HK-2 (cell line): ENCODE measurements at regions not wholly inside any gene's neighbourhood (a gene's known extent, or its start where the extent isn't known, plus 50 kb on each side); places are given as distances from the start of the nearest gene placed in this dataset.
"Not testable (repeated sequence)": the region's sequence is repeated elsewhere in the genome, so short reads cannot be mapped to it uniquely, and the experiment has no call there.

Experiments
- DNase-seq: peaks from one replicate; pipeline ENCODE4 v3.0.0-alpha.2; 2018; ENCODE audit not compliant: unreplicated experiment

- DNase-seq: no peak
Measured at GRCh38 chrX:39693298-39693697, 404.5 kb downstream of the BCOR start.

- not testable (repeated sequence) for DNase-seq
Measured at GRCh38 chrX:39702636-39703035, 395.1 kb downstream of the BCOR start.

GRCh38 chrX:39703307-39703706 is 394.5 kb downstream of the BCOR start:
- DNase-seq: no peak

GRCh38 chrX:39704590-39704989 is 393.2 kb downstream of the BCOR start:
- DNase-seq: no peak

GRCh38 chrX:39705290-39705689 is 392.5 kb downstream of the BCOR start:
- DNase-seq: peak; percentile 29

GRCh38 chrX:39709364-39709763 is 388.4 kb downstream of the BCOR start:
- DNase-seq: no peak

GRCh38 chrX:39709812-39710211 is 387.9 kb downstream of the BCOR start:
- no peak for DNase-seq

GRCh38 chrX:39710776-39711175 is 387.0 kb downstream of the BCOR start:
- no peak for DNase-seq

GRCh38 chrX:39714471-39714870 is 383.3 kb downstream of the BCOR start:
- DNase-seq: no peak

GRCh38 chrX:39716401-39716800 is 381.4 kb downstream of the BCOR start:
- no peak for DNase-seq

GRCh38 chrX:39716802-39717540 is 380.8 kb downstream of the BCOR start:
- DNase-seq: no peak

- DNase-seq: no peak
Measured at GRCh38 chrX:39718981-39719380, 378.8 kb downstream of the BCOR start.

GRCh38 chrX:39720945-39721344 is 376.8 kb downstream of the BCOR start:
- no peak for DNase-seq

GRCh38 chrX:39721566-39722279 is 376.0 kb downstream of the BCOR start:
- no peak for DNase-seq

- no peak for DNase-seq
Measured at GRCh38 chrX:39724544-39724943, 373.2 kb downstream of the BCOR start.

GRCh38 chrX:39725114-39725513 is 372.6 kb downstream of the BCOR start:
- DNase-seq: no peak

GRCh38 chrX:39725928-39726619 is 371.7 kb downstream of the BCOR start:
- DNase-seq: no peak

- DNase-seq: no peak
Measured at GRCh38 chrX:39726771-39727170, 371.0 kb downstream of the BCOR start.

- no peak for DNase-seq
Measured at GRCh38 chrX:39728025-39728424, 369.7 kb downstream of the BCOR start.

GRCh38 chrX:39728852-39729598 is 368.7 kb downstream of the BCOR start:
- DNase-seq: no peak

GRCh38 chrX:39729981-39730661 is 367.6 kb downstream of the BCOR start:
- DNase-seq: no peak
